ENCODE measurements at regions not wholly inside any gene's neighbourhood (a gene's known extent, or its start where the extent isn't known, plus 50 kb on each side); places are given as distances from the start of the nearest gene placed in this dataset.

DNA sequence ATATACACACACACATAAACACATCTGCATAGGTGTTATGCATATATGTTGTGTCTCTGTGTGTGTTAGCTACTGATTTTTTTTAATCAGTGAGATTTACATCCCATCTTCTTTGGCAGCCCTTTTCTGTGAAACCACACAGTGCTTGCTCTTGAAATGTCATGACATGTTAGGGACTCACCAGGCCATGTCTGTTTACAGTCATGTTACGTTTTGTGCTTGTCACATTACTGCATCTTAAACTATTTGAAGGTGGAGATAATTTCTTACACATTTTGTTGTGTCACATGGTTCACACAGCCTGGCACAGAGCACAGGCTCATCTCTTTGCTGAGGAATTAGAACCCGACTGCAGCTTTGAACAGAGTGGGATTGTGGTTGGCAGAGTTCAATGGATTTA is 364.4 kb upstream of the RIOK2 start:
- Histone ChIP-seq H3K9ac (ENCODE audit: low read depth in 1 of 2, low read length in 2 of 2) (no peak overlapping the region), H3K9me3 (ENCODE audit: control insufficient read depth in 4 of 4, low read length in 3 of 4) (no peaks in the 10 kb centered on the region), H3K4me1 (ENCODE audit: control insufficient read depth in 4 of 4, insufficient read depth in 4 of 4, low read length in 3 of 4) (no peaks in the 10 kb centered on the region), H3K27ac (ENCODE audit: low read depth in 1 of 2, low read length in 2 of 2) (no peak overlapping the region), H3K27me3 (ENCODE audit: control insufficient read depth in 4 of 4, insufficient read depth in 4 of 4, low read length in 3 of 4) (no peaks in the 10 kb centered on the region), H3K4me3 (ENCODE audit: low read depth in 1 of 3, low read length in 3 of 3) (no peak overlapping the region), H3K36me3 (ENCODE audit: control insufficient read depth in 4 of 4, insufficient read depth in 3 of 4, low read depth in 1 of 4, low read length in 3 of 4) (no peaks in the 10 kb centered on the region)
- 84% methylated on average over 2 of the region's 2 CpGs for WGBS
- TF ChIP-seq CTCF (IDR thresholded peaks at IDR 0.05; ENCODE audit: low read depth, low read length, missing input control), result no peak
- no peak for TF ChIP-seq YY1 (IDR thresholded peaks at IDR 0.05)
- TF ChIP-seq, protein P1, sequence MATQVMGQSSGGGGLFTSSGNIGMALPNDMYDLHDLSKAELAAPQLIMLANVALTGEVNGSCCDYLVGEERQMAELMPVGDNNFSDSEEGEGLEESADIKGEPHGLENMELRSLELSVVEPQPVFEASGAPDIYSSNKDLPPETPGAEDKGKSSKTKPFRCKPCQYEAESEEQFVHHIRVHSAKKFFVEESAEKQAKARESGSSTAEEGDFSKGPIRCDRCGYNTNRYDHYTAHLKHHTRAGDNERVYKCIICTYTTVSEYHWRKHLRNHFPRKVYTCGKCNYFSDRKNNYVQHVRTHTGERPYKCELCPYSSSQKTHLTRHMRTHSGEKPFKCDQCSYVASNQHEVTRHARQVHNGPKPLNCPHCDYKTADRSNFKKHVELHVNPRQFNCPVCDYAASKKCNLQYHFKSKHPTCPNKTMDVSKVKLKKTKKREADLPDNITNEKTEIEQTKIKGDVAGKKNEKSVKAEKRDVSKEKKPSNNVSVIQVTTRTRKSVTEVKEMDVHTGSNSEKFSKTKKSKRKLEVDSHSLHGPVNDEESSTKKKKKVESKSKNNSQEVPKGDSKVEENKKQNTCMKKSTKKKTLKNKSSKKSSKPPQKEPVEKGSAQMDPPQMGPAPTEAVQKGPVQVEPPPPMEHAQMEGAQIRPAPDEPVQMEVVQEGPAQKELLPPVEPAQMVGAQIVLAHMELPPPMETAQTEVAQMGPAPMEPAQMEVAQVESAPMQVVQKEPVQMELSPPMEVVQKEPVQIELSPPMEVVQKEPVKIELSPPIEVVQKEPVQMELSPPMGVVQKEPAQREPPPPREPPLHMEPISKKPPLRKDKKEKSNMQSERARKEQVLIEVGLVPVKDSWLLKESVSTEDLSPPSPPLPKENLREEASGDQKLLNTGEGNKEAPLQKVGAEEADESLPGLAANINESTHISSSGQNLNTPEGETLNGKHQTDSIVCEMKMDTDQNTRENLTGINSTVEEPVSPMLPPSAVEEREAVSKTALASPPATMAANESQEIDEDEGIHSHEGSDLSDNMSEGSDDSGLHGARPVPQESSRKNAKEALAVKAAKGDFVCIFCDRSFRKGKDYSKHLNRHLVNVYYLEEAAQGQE (IDR thresholded peaks at IDR 0.05), result no peak
- TF ChIP-seq NR2F2 (IDR thresholded peaks at IDR 0.05), result no peak
- no peak for TF ChIP-seq FOXA1 (IDR thresholded peaks at IDR 0.05)
- no peak for TF ChIP-seq FOXA2 (IDR thresholded peaks at IDR 0.05)
- TF ChIP-seq GABPA (IDR thresholded peaks at IDR 0.05 in 1 of 2, conservative IDR thresholded peaks at IDR 0.05 in 1 of 2), result no peak
- TF ChIP-seq JUND (IDR thresholded peaks at IDR 0.05), result no peak
- no peak for TF ChIP-seq EGR1 (IDR thresholded peaks at IDR 0.05; ENCODE audit: low read depth in 2 of 2)
- no peak for TF ChIP-seq RAD21 (IDR thresholded peaks at IDR 0.05)
- no peak for TF ChIP-seq HNF4G (IDR thresholded peaks at IDR 0.05)
- no peak for TF ChIP-seq HNF4A (conservative IDR thresholded peaks at IDR 0.05)
- TF ChIP-seq MAX (IDR thresholded peaks at IDR 0.05), result no peak
- TF ChIP-seq, protein P2, sequence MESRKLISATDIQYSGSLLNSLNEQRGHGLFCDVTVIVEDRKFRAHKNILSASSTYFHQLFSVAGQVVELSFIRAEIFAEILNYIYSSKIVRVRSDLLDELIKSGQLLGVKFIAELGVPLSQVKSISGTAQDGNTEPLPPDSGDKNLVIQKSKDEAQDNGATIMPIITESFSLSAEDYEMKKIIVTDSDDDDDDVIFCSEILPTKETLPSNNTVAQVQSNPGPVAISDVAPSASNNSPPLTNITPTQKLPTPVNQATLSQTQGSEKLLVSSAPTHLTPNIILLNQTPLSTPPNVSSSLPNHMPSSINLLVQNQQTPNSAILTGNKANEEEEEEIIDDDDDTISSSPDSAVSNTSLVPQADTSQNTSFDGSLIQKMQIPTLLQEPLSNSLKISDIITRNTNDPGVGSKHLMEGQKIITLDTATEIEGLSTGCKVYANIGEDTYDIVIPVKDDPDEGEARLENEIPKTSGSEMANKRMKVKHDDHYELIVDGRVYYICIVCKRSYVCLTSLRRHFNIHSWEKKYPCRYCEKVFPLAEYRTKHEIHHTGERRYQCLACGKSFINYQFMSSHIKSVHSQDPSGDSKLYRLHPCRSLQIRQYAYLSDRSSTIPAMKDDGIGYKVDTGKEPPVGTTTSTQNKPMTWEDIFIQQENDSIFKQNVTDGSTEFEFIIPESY (IDR thresholded peaks at IDR 0.05), result no peak
- TF ChIP-seq TAF1 (conservative IDR thresholded peaks at IDR 0.05), result no peak
- TF ChIP-seq ATF3 (IDR thresholded peaks at IDR 0.05), result no peak
- TF ChIP-seq RXRA (IDR thresholded peaks at IDR 0.05), result no peak
- TF ChIP-seq SP1 (IDR thresholded peaks at IDR 0.05), result no peak
- DNase-seq (ENCODE audit: low spot score), result no peak

All from liver (tissue), 8 donors.